HEK293T (cell line): ENCODE measurements at regions not wholly inside any gene's neighbourhood (a gene's known extent, or its start where the extent isn't known, plus 50 kb on each side); places are given as distances from the start of the nearest gene placed in this dataset.
"Not testable (repeated sequence)": the region's sequence is repeated elsewhere in the genome, so short reads cannot be mapped to it uniquely, and the experiment has no call there.

Experiments
- CTCF ChIA-PET: fragments of 350-600 bp; formaldehyde crosslinking; extraction: SDS; loops from one replicate; lab custom pipeline; 2021; ENCODE audit warnings: antibody characterized with exemption, inconsistent platforms; lab: Yijun Ruan, JAX
- POLR2A ChIA-PET: fragments of 350-600 bp; formaldehyde crosslinking; extraction: SDS; loops from one replicate; lab custom pipeline; 2020; ENCODE audit warnings: antibody characterized with exemption, inconsistent platforms; lab: Yijun Ruan, JAX
- DNase-seq: peaks from one replicate; pipeline ENCODE4 v3.0.0; 2012; ENCODE audit warnings: mixed read lengths; ENCODE audit errors: extremely low spot score
- ARNT ChIP-seq: fragments of 450-650 bp; IDR thresholded peaks from 2 replicates; pipeline ENCODE4 v1.6.1; 2017; ENCODE audit warnings: mild to moderate bottlenecking
- BHLHE40 ChIP-seq: fragments of 450-650 bp; IDR thresholded peaks from 2 replicates; pipeline ENCODE4 v1.6.1; 2016; ENCODE audit warnings: mild to moderate bottlenecking, moderate library complexity, borderline replicate concordance
- CTBP1 ChIP-seq: fragments of 450-650 bp; IDR thresholded peaks from 2 replicates; pipeline ENCODE4 v1.6.1; 2016; ENCODE audit warnings: borderline replicate concordance
- ELF4 ChIP-seq: fragments of 450-650 bp; IDR thresholded peaks from 2 replicates; pipeline ENCODE4 v1.6.1; 2017; ENCODE audit warnings: antibody characterized with exemption
- FOXA1 ChIP-seq: fragments of 450-650 bp; IDR thresholded peaks from 2 replicates; pipeline ENCODE4 v1.6.1; 2016; ENCODE audit warnings: mild to moderate bottlenecking
- FOXK2 ChIP-seq: fragments of 450-650 bp; IDR thresholded peaks from 2 replicates; pipeline ENCODE4 v1.6.1; 2016; ENCODE audit warnings: mild to moderate bottlenecking
- FOXM1 ChIP-seq: fragments of 450-650 bp; IDR thresholded peaks from 2 replicates; pipeline ENCODE4 v1.6.1; 2017; ENCODE audit warnings: mild to moderate bottlenecking, borderline replicate concordance
- HDGF ChIP-seq: fragments of 450-650 bp; IDR thresholded peaks from 2 replicates; pipeline ENCODE4 v1.6.1; 2017; ENCODE audit warnings: antibody characterized with exemption, borderline replicate concordance
- L3MBTL2 ChIP-seq: fragments of 450-650 bp; conservative IDR thresholded peaks from 2 replicates; pipeline ENCODE4 v1.6.1; 2016; ENCODE audit warnings: mild to moderate bottlenecking
- LEF1 ChIP-seq: fragments of 450-650 bp; IDR thresholded peaks from 2 replicates; pipeline ENCODE4 v1.6.1; 2017; ENCODE audit warnings: mild to moderate bottlenecking, borderline replicate concordance
- NFRKB ChIP-seq: fragments of 450-650 bp; IDR thresholded peaks from 2 replicates; pipeline ENCODE4 v1.6.1; 2016; ENCODE audit warnings: mild to moderate bottlenecking, moderate library complexity
- PKNOX1 ChIP-seq: fragments of 450-650 bp; IDR thresholded peaks from 2 replicates; pipeline ENCODE4 v1.6.1; 2016
- SP1 ChIP-seq: fragments of 450-650 bp; IDR thresholded peaks from 2 replicates; pipeline ENCODE4 v1.6.1; 2017
- SUZ12 ChIP-seq: fragments of 450-650 bp; IDR thresholded peaks from 2 replicates; pipeline ENCODE4 v1.6.1; 2016; ENCODE audit warnings: mild to moderate bottlenecking
- TARDBP ChIP-seq: fragments of 450-650 bp; IDR thresholded peaks from 2 replicates; pipeline ENCODE4 v1.6.1; 2016
- ZNF384 ChIP-seq: fragments of 450-650 bp; IDR thresholded peaks from 2 replicates; pipeline ENCODE4 v1.6.1; 2016

- ChIA-PET CTCF (no interaction called here), POLR2A (no interaction called here)
- no peak for DNase-seq
- TF ChIP-seq LEF1 (no peak), NFRKB (no peak), BHLHE40 (no peak), ZNF384 (no peak), FOXA1 (no peak), PKNOX1 (no peak), FOXK2 (no peak), FOXM1 (no peak), L3MBTL2 (no peak), HDGF (no peak), ELF4 (no peak), CTBP1 (no peak), ARNT (no peak), SUZ12 (no peak), SP1 (no peak), TARDBP (no peak)
These were observed 101.2 kb upstream of the MAP4K4 start for GRCh38 chr2:101596333-101596732.

GRCh38 chr2:101587251-101587650 is 110.3 kb upstream of the MAP4K4 start:
- ChIA-PET CTCF (no interaction called here), POLR2A (no interaction called here)
- no peak for TF ChIP-seq FOXA1
- TF ChIP-seq L3MBTL2: no peak
- TF ChIP-seq NFRKB: no peak
- TF ChIP-seq ZNF384: no peak
- no peak for TF ChIP-seq FOXK2
- TF ChIP-seq ELF4: no peak
- TF ChIP-seq ARNT: no peak
- TF ChIP-seq PKNOX1: no peak
- no peak for TF ChIP-seq BHLHE40
- TF ChIP-seq CTBP1: no peak
- no peak for TF ChIP-seq FOXM1
- DNase-seq: no peak

- ChIA-PET CTCF (no interaction called here), POLR2A (no interaction called here)
- TF ChIP-seq SUZ12 (no peak), SP1 (no peak), PKNOX1 (no peak), ELF4 (no peak), FOXM1 (no peak), BHLHE40 (no peak)
- DNase-seq: no peak
These were observed 108.9 kb upstream of the RFX8 start for GRCh38 chr2:101583861-101584260.

- DNase-seq: no peak
- ChIA-PET POLR2A (no interaction called here), CTCF (no interaction called here)
These were observed 106.9 kb upstream of the RFX8 start for GRCh38 chr2:101581675-101582299.

GRCh38 chr2:101580528-101580927 is 105.6 kb upstream of the RFX8 start:
- POLR2A ChIA-PET: no interaction called here
- DNase-seq: no peak
- no peak for TF ChIP-seq ZNF384
- TF ChIP-seq PKNOX1: no peak
- no peak for TF ChIP-seq SUZ12
- no peak for TF ChIP-seq CTBP1
- no peak for TF ChIP-seq NFRKB
- no peak for TF ChIP-seq ELF4
- no peak for TF ChIP-seq LEF1
- TF ChIP-seq SP1: no peak
- no peak for TF ChIP-seq FOXK2
- no peak for TF ChIP-seq FOXA1
- CTCF ChIA-PET: interaction anchor here (0.6 kb wide), 1 partner anchor 339 kb away, joined by 3 read pairs; no protein-coding TSS in a partner anchor

More at GRCh38 chr2:101581675-101582299, 106.9 kb upstream of the RFX8 start:
- TF ChIP-seq SP1 (no peak), L3MBTL2 (no peak), PKNOX1 (no peak), TARDBP (no peak), FOXA1 (no peak), ELF4 (no peak), FOXM1 (no peak), FOXK2 (no peak), ARNT (no peak), CTBP1 (no peak), SUZ12 (no peak), BHLHE40 (no peak), NFRKB (no peak), HDGF (no peak), LEF1 (no peak), ZNF384 (no peak)

GRCh38 chr2:101578671-101579070 is 103.8 kb upstream of the RFX8 start:
- ChIA-PET POLR2A (no interaction called here), CTCF (no interaction called here)
- TF ChIP-seq LEF1 (no peak), SP1 (no peak), ARNT (no peak), TARDBP (no peak), FOXK2 (no peak), FOXA1 (no peak), SUZ12 (no peak), L3MBTL2 (no peak), ZNF384 (no peak), PKNOX1 (no peak)
- DNase-seq: no peak

GRCh38 chr2:101578135-101578534 is 103.2 kb upstream of the RFX8 start:
- CTCF ChIA-PET, DNase-seq, POLR2A ChIA-PET: not testable (repeated sequence)
